Spleen (tissue), 7 donors: ENCODE measurements at regions not wholly inside any gene's neighbourhood (a gene's known extent, or its start where the extent isn't known, plus 50 kb on each side); places are given as distances from the start of the nearest gene placed in this dataset.

Experiments
- CTCF ChIP-seq, 11 experiments: fragments of 200-600 bp in 7 of 11; fragments of 450-650 bp in 4 of 11; sonication (generic) in 4 of 11; IDR thresholded peaks in 8 of 11; conservative IDR thresholded peaks in 3 of 11; 1 replicate in 7 of 11; 2 replicates in 4 of 11; pipeline versions ENCODE4 v1.4.0 to v1.8.0; 2016 to 2021; ENCODE audit warnings: antibody characterized with exemption in 11 of 11, inconsistent platforms in 4 of 11, mild to moderate bottlenecking in 1 of 11
- POLR2AphosphoS5 ChIP-seq, 3 donors: sonication (generic); formaldehyde crosslinking; IDR thresholded peaks; one replicate each; pipeline ENCODE4 v1.5.1; 2017; ENCODE audit warnings: antibody characterized with exemption in 3 of 3
- donor health status: DM: no; HTN: no; CAD: no; lungs with moderate emphysema.
- donor health status: DM: no; HTN: no; CAD: no.
- donor health status: DM: no; HTN: no; CAD: no.

- no peak for TF ChIP-seq CTCF (IDR thresholded peaks at IDR 0.05 in 8 of 11, conservative IDR thresholded peaks at IDR 0.05 in 3 of 11)
- TF ChIP-seq POLR2AphosphoS5 (IDR thresholded peaks at IDR 0.05), result no peak
Measured at GRCh38 chr11:134519788-134520187, 107.7 kb upstream of the B3GAT1 start.
